GM12878 (cell line): ENCODE measurements at regions not wholly inside any gene's neighbourhood (a gene's known extent, or its start where the extent isn't known, plus 50 kb on each side); places are given as distances from the start of the nearest gene placed in this dataset.

Experiments
- ATAC-seq: fragments of 200-7000 bp; cut with Tn5 transposase; 3 replicates; pipeline ENCODE4 v1.9.1; 2020; ENCODE audit warnings: mild to moderate bottlenecking, moderate library complexity
- BruUV-seq: library from RNA; stranded (reverse); fragments of 400-500 nt; replicated peaks from 2 replicates; lab custom pipeline; 2021; lab: Mats Ljungman, UMichigan
- CTCF ChIA-PET: fragments of 300-600 bp; sonication (Branson Sonifier 250); formaldehyde crosslinking; extraction: SDS; loops from one replicate; lab custom pipeline; 2021; ENCODE audit warnings: inconsistent platforms; lab: Yijun Ruan, JAX
- POLR2A ChIA-PET: fragments of 350-600 bp; formaldehyde crosslinking; extraction: SDS; loops from one replicate; lab custom pipeline; 2021; ENCODE audit warnings: inconsistent platforms; lab: Charles Lee
- RAD21 ChIA-PET: fragments of 300-600 bp; sonication (Branson Sonifier 250); formaldehyde crosslinking; loops from one replicate; lab custom pipeline; 2023; ENCODE audit warnings: antibody characterized with exemption; ENCODE audit not compliant: unreplicated experiment; lab: Charles Lee
- SMC1A ChIA-PET: fragments of 300-600 bp; sonication (Branson Sonifier 250); formaldehyde crosslinking; loops from one replicate; lab custom pipeline; 2023; ENCODE audit not compliant: unreplicated experiment, uncharacterized antibody; lab: Charles Lee
- DNase-seq: peaks from one replicate; pipeline ENCODE4 v3.0.0-alpha.2; 2011; ENCODE audit warnings: low read depth, low spot score
- FAIRE-seq: peaks from 3 replicates; lab custom pipeline; 2011; peaks lifted over from hg19 to GRCh38; lab: Jason Lieb, UNC
- H2AFZ ChIP-seq: 2 replicates; pipeline ENCODE4 v1.6.0; 2011; ENCODE audit warnings: low read depth, low read length, control low read depth; ENCODE audit not compliant: control insufficient read depth
- H3K27ac ChIP-seq: 2 replicates; pipeline ENCODE4 v1.5.1; 2011; ENCODE audit warnings: control low read depth; ENCODE audit not compliant: control insufficient read depth, insufficient read depth
- H3K27me3 ChIP-seq, 2 experiments: replicated peaks in 1 of 2; 2 replicates each; pipeline versions ENCODE4 v1.6.0 to v1.6.1; 2011; ENCODE audit warnings: low read length in 1 of 2; ENCODE audit not compliant: control insufficient read depth in 2 of 2, insufficient read depth in 2 of 2
- H3K36me3 ChIP-seq, 2 experiments: 2 replicates each; pipeline ENCODE4 v1.5.1; 2011; ENCODE audit warnings: low read length in 1 of 2; ENCODE audit not compliant: control insufficient read depth in 2 of 2, insufficient read depth in 2 of 2
- H3K4me1 ChIP-seq: 2 replicates; pipeline ENCODE4 v1.6.1; 2011; ENCODE audit warnings: mild to moderate bottlenecking, low read length, moderate library complexity, mixed read lengths; ENCODE audit not compliant: control insufficient read depth, insufficient read depth
- H3K4me2 ChIP-seq: 2 replicates; pipeline ENCODE4 v1.6.0; 2011; ENCODE audit warnings: control low read depth; ENCODE audit not compliant: control insufficient read depth, insufficient read depth
- H3K4me3 ChIP-seq: fragments of 200-600 bp; sonication (generic); 2 replicates; pipeline ENCODE4 v1.5.1; 2016
- H3K79me2 ChIP-seq: 2 replicates; pipeline ENCODE4 v1.6.0; 2011; ENCODE audit warnings: low read length; ENCODE audit not compliant: control insufficient read depth, insufficient read depth
- H3K9ac ChIP-seq: 2 replicates; pipeline ENCODE4 v1.8.0; 2011; ENCODE audit warnings: low read length, control low read depth, mixed read lengths; ENCODE audit not compliant: control insufficient read depth, insufficient read depth
- H3K9me3 ChIP-seq: replicated peaks from 3 replicates; pipeline ENCODE4 v1.5.1; 2011; ENCODE audit warnings: mild to moderate bottlenecking, low read length; ENCODE audit not compliant: control insufficient read depth, insufficient read depth
- H4K20me1 ChIP-seq: 2 replicates; pipeline ENCODE4 v1.6.0; 2011; ENCODE audit not compliant: control insufficient read depth, insufficient read depth
- BHLHE40 ChIP-seq, 2 experiments: fragments of 450-650 bp in 1 of 2; IDR thresholded peaks; 2 replicates each; pipeline ENCODE4 v1.6.1; 2011 to 2017; ENCODE audit warnings: low read depth in 2 of 2, borderline replicate concordance in 1 of 2, improper control_type of control experiment in 1 of 2, low read length in 1 of 2, mild to moderate bottlenecking in 1 of 2
- CHD4 ChIP-seq: fragments of 200-600 bp; sonication (generic); IDR thresholded peaks from 2 replicates; pipeline ENCODE4 v1.6.1; 2016; ENCODE audit warnings: mild to moderate bottlenecking
- EGR1 ChIP-seq, 2 experiments: IDR thresholded peaks; 1 replicate in 1 of 2; 2 replicates in 1 of 2; pipeline ENCODE4 v1.6.1; 2011 to 2012; ENCODE audit warnings: low read depth in 2 of 2, low read length in 2 of 2, borderline replicate concordance in 1 of 2, mild to moderate bottlenecking in 1 of 2, moderate library complexity in 1 of 2
- FOXK2 ChIP-seq: fragments of 450-650 bp; IDR thresholded peaks from 2 replicates; pipeline ENCODE4 v1.6.1; 2017; ENCODE audit warnings: mild to moderate bottlenecking, moderate library complexity
- PAX8 ChIP-seq: fragments of 450-650 bp; IDR thresholded peaks from 2 replicates; pipeline ENCODE4 v1.6.1; 2017; ENCODE audit warnings: mild to moderate bottlenecking, moderate library complexity
- PRDM15 ChIP-seq: fragments of 450-650 bp; formaldehyde crosslinking; IDR thresholded peaks from 2 replicates; pipeline ENCODE4 v1.4.0; 2020; ENCODE audit warnings: mild to moderate bottlenecking, moderate library complexity
- RUNX3 ChIP-seq: IDR thresholded peaks from 2 replicates; pipeline ENCODE4 v1.6.1; 2012; ENCODE audit warnings: low read length, inconsistent platforms
- SPI1 ChIP-seq: IDR thresholded peaks from 2 replicates; pipeline ENCODE4 v1.6.1; 2011; ENCODE audit warnings: low read depth, mild to moderate bottlenecking, low read length, moderate library complexity, borderline replicate concordance; ENCODE audit not compliant: insufficient read depth
- ZNF24 ChIP-seq: fragments of 450-650 bp; IDR thresholded peaks from 2 replicates; pipeline ENCODE4 v1.6.1; 2017; ENCODE audit warnings: antibody characterized with exemption, mild to moderate bottlenecking
- ZNF274 ChIP-seq: IDR thresholded peaks from one replicate; pipeline ENCODE4 v1.8.0; 2011; ENCODE audit not compliant: insufficient read length, insufficient read depth
- ZNF384 ChIP-seq: IDR thresholded peaks from 2 replicates; pipeline ENCODE4 v1.6.1; 2012; ENCODE audit warnings: low read depth, mild to moderate bottlenecking, low read length, improper control_type of control experiment, borderline replicate concordance
- ZNF592 ChIP-seq: fragments of 450-650 bp; IDR thresholded peaks from 2 replicates; pipeline ENCODE4 v1.6.1; 2017; ENCODE audit warnings: mild to moderate bottlenecking, moderate library complexity
- WGBS: methylation state at CpG from one replicate; pipeline ENCODE4 v1.1.6; 2016; ENCODE audit warnings: low lambda C conversion rate; ENCODE audit not compliant: insufficient replicate concordance, insufficient coverage; ENCODE audit errors: missing lambda C conversion rate; 5-methylcytosine and 5-hydroxymethylcytosine counted together
- in situ Hi-C: fragments of 300-500 bp; cut with MboI; formaldehyde crosslinking; loops from 9 replicates; pipeline ENCODE4 v1.14.3; 2018; ENCODE audit warnings: mixed read lengths
- intact Hi-C: fragments of 100-400 bp; cut with micrococcal nuclease; formaldehyde crosslinking; loops from one replicate; pipeline ENCODE4 v1.14.2; 2022; ENCODE audit not compliant: unreplicated experiment

GRCh38 chr6:12592634-12593033 is 123.9 kb upstream of the PHACTR1 start:
- in situ Hi-C loops, result no loop called here
- RAD21 ChIA-PET, result interaction anchor here (1.8 to 3.5 kb wide), 2 partner anchors 9 to 88 kb away, joined by 5 to 11 read pairs; no protein-coding TSS in a partner anchor
- TF ChIP-seq ZNF592, result no peak
- no peak for TF ChIP-seq PRDM15
- TF ChIP-seq SPI1, result no peak
- TF ChIP-seq BHLHE40 (IDR thresholded peaks at IDR 0.05; ENCODE audit: borderline replicate concordance in 1 of 2, low read depth in 2 of 2, low read length in 1 of 2), result no peak
- TF ChIP-seq CHD4, result no peak
- TF ChIP-seq EGR1 (IDR thresholded peaks at IDR 0.05; ENCODE audit: borderline replicate concordance in 1 of 2, low read depth in 2 of 2, low read length in 2 of 2), result no peak
- no peak for TF ChIP-seq FOXK2
- TF ChIP-seq ZNF274, result no peak
- no peak for TF ChIP-seq PAX8
- TF ChIP-seq ZNF384, result no peak
- TF ChIP-seq RUNX3, result no peak
- TF ChIP-seq ZNF24, result no peak
- BruUV-seq, result no TSS peak
- SMC1A ChIA-PET, result interaction anchor here (0.7 to 4.0 kb wide), 7 partner anchors 10 to 301 kb away, joined by 3 to 22 read pairs (median 4); no protein-coding TSS in a partner anchor
- 88% methylated on average over 4 of the region's 4 CpGs for WGBS
- Histone ChIP-seq H3K27ac (no peak overlapping the region), H3K9me3 (no peaks in the 10 kb centered on the region), H4K20me1 (no peaks in the 10 kb centered on the region), H3K4me1 (peaks cover 14% of the 10 kb centered on the region), H3K36me3 (no peaks in the 10 kb centered on the region), H3K27me3 (no peaks in the 10 kb centered on the region), H3K4me2 (no peak overlapping the region), H3K9ac (no peak overlapping the region), H3K79me2 (no peaks in the 10 kb centered on the region), H2AFZ (no peak overlapping the region), H3K4me3 (no peak overlapping the region)
- CTCF ChIA-PET, result interaction anchor here (0.8 to 1.0 kb wide), 2 partner anchors 10 to 301 kb away, joined by 3 to 4 read pairs; no protein-coding TSS in a partner anchor
- FAIRE-seq, result no peak
- POLR2A ChIA-PET, result interaction anchor here (1.5 kb wide), 1 partner anchor 231 kb away, joined by 3 read pairs; no protein-coding TSS in a partner anchor
- intact Hi-C loops, result no loop called here
- ATAC-seq, result no peak
- no peak for DNase-seq
